SK-N-MC (cell line): ENCODE measurements at regions not wholly inside any gene's neighbourhood (a gene's known extent, or its start where the extent isn't known, plus 50 kb on each side); places are given as distances from the start of the nearest gene placed in this dataset.

Experiments
- EZH2 ChIP-seq: fragments of 200-600 bp; sonication (generic); IDR thresholded peaks from one replicate; pipeline ENCODE4 v1.6.1; 2017; ENCODE audit warnings: antibody characterized with exemption
- POLR2AphosphoS5 ChIP-seq: IDR thresholded peaks from 2 replicates; pipeline ENCODE4 v1.6.1; 2012; ENCODE audit warnings: mild to moderate bottlenecking, low read depth, low read length, borderline replicate concordance

DNA sequence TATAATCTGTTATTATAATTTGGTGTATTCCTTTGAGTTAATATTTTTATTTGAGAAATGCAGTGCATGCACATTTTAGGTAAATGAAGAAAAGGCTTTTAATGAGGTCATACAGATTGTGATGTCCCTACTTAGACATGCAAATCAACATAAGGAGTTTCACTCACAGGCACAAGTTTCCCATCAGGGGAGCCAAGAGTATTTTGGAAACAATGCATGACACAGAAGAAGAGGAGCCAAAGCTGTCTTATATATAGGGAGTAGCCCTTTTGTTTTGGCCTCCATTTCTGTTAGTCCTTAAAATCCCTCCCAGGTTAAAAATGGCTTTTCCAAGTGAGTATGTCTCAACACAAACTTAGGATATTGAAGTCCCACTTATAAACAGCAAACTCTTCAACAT, 703.4 kb upstream of the ANKRD30A start:
- TF ChIP-seq POLR2AphosphoS5 (no peak), EZH2 (no peak)
